SK-N-DZ (cell line): ENCODE measurements at regions not wholly inside any gene's neighbourhood (a gene's known extent, or its start where the extent isn't known, plus 50 kb on each side); places are given as distances from the start of the nearest gene placed in this dataset.

Source experiments
- DNase-seq: peaks from one replicate; pipeline ENCODE4 v3.0.0-alpha.2; 2015; ENCODE audit warnings: low spot score

- DNase-seq: no peak
Observed at GRCh38 chr9:87152256-87152655, 204.9 kb upstream of the GAS1 start.

DNA sequence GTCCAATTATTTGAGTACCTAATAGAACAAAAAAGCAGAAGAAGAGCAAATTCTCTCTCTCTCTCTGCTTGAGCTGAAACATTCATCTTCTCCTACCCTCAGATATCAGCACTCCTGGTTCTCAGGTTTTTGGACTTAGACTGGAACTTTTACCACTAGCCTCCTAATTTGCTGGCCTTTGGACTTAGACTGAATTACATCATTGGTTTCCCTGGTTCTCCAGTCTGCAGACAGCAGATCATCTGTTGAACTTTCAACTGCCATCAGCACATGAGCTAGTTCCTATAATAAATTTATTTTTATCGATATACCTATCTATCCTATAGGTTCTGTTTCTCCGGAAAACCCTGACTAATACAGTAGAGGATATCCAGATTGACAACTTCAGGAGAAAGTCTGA is 208.9 kb upstream of the GAS1 start:
- no peak for DNase-seq

DNA sequence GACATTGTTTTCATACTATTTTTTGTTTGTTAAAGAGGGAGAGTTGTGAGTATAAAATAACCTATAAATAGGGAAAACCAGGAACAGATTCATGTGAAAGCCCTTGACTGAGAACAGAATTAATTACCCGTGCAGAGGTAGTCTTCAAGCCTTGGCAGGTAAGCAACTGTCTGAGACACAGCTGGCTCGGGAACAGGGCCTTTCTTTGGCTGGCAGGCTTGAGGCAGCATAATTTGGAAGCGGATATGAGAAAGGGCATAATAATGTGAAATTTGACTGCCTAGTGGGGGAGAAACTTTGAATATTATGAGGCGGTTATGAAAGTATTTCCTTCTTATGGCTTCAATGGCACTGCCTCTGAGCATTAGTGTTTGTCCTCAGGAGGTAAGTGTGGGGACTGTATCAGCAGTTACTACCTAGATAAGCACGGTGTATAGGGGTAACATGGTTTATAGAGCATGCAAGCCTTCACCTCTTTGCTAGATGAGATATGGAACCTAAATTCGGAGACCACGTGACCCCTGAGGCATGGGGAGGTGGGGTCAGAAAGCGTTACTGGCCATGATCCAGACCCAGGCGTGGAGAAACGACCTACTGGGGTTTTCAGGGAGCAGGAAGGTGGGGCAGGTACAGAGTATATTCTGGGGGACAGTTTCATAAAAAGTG is 210.2 kb upstream of the GAS1 start:
- DNase-seq: no peak

- no peak for DNase-seq
Observed at GRCh38 chr9:87158765-87159164, 211.5 kb upstream of the GAS1 start.

DNA sequence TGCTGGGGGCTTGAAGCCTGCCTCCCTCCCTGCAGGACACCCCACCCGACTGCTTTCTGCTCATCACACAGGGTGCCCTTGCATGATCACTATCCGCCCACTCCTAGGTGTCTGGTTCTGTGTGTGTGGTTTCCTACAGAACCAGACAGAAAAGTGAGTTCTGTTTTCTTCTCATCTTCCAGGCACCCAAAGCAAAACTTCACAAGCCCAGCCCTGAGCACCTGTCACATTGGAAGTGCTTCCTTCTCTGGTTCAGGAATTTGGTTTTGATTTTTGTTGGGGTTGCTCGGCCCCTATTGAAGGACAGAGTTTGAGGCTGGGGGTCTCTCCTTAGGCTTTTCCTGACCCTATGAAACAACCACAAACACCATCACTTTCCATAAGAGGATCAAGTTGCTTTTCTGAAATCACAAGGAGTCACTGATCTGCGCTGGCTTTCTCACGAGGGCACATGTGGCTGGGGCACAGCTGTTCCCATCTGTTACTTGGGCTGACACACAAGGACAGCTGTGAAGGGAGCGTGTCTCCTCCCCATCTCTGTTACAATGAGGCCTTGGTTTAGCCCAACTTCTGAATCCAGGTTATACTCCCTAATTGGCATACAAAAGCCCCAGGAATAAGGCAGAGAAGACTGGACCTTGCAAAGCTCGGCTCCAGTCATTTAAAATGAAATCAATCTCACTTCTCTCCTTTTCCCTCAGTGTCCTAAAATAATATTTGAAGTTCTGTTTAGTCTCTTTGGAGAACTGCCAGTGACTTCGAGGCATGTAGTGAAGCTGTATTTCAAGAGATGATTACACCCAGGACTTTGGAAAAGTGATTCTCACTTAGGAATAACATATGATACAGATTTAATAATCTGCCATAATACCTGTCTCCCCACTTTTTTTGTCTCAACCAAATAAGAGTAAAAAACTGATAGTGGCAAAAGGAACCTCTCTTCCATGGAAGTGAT is 213.1 kb upstream of the GAS1 start:
- no peak for DNase-seq

- DNase-seq: no peak
Observed at GRCh38 chr9:87167161-87167560, 219.9 kb upstream of the GAS1 start.

GRCh38 chr9:87167582-87167981 is 220.3 kb upstream of the GAS1 start:
- DNase-seq: no peak

DNA sequence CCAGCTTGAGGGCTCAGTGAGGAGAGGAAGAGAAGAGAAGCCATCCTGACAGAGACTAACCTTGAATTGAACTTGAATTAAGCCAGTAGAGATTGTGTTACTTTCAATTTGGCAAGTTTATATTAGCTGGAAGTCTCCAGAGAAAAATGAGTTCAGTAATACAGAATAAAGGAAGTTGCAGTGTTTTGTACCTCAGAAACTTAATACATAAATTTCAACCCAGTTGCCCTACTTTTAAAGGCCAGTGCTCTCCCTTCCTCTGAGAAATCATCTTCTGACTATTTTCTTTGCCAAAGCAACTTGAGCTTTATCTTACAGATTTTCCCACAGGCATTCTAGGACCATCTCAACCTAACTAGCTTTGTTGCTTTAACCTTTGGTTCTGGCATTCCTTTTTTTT is 231.0 kb upstream of the GAS1 start:
- DNase-seq: no peak

- no peak for DNase-seq
Observed at GRCh38 chr9:87179553-87180340, 232.4 kb upstream of the GAS1 start.

DNA sequence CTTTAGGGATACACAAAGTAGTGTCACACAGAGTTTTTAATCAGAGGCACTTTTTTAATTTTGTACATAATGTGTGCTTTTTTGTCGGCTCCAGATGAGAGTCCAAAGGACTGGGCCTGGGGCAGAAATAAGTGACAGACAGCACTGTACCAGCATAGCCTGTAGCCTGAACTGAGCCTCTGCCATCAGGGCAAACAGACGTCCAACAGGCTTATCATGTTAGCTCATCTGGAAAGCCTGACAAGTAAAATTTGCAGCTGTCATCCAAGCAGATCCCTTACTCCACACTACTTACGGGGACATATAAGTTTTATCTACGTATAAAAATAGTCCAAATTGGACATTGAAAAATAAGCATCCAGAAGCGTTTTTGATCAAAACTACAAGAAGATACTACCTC is 233.1 kb upstream of the GAS1 start:
- DNase-seq: peak; percentile 34

GRCh38 chr9:87180841-87181240 is 233.5 kb upstream of the GAS1 start:
- no peak for DNase-seq

GRCh38 chr9:87181670-87182069 is 234.4 kb upstream of the GAS1 start:
- DNase-seq: no peak

DNA sequence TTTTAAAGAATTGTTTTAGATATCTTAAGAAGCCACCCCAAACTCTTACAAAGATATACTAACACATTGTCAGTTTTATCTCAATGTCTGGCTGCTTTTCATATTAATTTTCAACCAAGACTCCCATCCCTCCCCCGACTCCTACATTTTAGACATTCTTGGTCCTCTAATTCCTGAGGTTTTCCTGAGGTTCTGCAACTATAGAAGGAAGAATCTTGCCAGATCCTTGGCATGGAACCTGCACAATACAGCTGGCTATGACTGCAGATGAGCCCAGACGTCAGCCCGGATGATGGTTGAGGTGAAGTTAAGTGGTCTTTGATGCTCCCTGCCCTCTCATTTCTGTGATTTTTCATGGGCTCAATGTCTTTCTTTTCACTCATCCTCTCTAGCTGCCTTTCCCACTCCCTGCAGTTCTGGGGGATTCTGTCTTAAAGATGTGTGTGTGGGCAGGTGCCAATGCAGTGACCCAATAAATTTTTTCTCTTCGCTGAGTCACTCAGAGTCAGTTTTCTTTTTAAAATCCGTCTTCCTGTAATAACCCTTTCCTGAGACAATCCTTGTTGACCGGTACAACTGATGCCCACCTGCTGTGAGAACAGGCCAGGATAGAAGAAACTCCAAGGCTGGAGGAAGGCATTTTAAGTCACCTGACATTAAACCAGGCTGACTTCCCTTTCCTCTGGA is 237.8 kb upstream of the GAS1 start:
- no peak for DNase-seq

GRCh38 chr9:87187656-87188055 is 240.3 kb upstream of the GAS1 start:
- no peak for DNase-seq

GRCh38 chr9:87189006-87189405 is 241.7 kb upstream of the GAS1 start:
- no peak for DNase-seq

- DNase-seq: no peak
Observed at GRCh38 chr9:87193151-87193550, 245.8 kb upstream of the GAS1 start.

DNA sequence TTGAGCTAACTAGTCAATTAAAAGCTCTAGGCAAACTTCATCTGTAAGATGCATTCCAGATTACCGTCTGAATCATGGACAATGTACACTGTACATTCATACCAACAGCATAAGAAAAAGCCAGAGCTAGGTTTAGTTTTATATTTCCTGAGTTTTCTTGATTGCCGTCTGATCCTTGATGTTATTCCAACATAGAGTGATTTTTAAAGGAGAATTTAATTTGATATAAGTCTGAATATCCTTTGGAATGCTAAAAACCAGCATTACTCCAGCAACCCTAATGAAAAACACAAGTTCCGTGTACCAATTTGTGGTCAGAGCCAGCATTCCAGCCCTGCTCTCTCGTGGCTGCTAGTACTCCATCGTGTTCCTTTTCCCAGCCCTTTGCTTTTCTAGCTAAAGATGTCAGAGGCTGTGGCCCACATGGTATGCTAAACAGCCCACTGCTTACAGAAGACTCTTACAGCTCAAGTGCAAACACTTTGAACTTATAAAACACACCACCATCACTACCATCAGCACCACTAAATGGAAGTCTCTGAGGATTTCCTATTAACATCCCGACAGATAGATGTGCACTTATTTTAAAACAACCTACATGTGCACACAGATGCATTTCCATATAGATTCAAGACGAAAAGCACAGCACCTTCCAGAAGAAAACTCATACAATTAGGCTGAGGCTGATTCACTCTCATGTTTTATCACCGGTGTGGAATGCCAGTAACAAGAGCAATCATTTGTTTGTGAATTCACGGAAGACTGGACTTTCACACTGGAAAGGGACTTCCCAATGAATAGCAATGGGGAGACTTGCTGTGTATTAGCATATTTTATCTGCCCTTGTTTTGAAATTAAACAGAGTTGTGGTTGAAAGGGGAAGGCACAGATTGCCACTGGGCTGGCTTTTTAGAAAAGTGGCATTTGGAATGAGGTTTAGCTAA is 246.9 kb upstream of the GAS1 start:
- no peak for DNase-seq

- DNase-seq: no peak
Observed at GRCh38 chr9:87195306-87195705, 248.0 kb upstream of the GAS1 start.

DNA sequence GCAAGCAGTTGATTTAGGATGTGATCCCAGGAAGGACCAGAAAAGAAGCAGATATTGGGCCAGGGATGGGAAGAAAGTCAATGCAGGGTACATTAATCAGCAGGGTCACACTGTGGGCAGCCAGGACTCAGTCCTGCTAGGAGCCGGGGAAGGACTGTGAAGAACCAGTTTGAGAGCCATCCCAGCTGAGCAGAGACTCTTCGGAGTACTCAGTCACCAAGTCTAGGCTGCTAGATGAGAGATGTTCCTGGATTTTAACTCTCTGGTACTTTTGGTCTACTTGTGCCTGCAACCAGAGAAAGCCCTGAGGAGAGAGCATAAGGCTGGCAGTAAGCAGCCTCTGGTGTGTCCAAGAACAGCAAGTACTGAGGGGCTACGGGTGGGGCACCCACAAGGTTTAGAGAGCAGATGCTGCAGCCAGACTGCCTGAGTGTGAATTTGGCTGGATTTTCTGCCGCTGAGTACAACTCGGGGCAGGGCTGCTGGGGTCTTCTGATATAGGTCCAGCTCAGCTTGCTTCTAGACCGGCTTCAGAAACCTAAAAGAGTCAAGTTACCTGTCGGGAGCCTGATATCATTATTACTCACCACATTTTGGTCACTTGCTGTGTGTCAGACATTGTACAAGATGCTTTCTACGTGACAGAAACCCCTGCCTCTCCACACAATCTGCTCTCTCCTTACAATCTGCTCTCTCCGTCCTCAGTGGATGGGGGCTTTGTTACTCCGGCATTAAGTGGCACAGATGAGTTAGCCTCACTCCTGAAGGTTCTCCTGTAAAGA is 250.2 kb upstream of the GAS1 start:
- no peak for DNase-seq

DNA sequence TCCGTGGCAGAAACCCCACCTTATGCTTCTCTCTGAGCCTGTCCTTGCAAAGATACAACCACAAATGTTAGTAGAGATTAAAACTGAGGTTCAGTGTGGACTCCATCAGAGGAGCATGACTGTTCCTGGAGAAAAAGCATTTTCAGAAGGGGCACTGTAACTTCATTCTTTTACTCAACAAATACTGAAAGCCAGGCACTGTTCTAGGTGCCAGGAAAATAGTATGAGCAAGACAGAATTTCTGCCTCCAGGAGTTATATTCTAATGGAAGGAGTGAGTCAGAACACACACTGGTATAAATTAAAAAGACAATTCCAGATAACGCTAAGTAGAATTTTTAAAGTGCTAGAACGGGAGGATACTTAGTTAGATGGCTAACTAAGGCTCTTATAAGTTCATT is 251.4 kb upstream of the GAS1 start:
- no peak for DNase-seq
